OCI-LY3 (cell line): ENCODE measurements at regions not wholly inside any gene's neighbourhood (a gene's known extent, or its start where the extent isn't known, plus 50 kb on each side); places are given as distances from the start of the nearest gene placed in this dataset.
"Not testable (repeated sequence)": the region's sequence is repeated elsewhere in the genome, so short reads cannot be mapped to it uniquely, and the experiment has no call there.

Experiments
- EZH2phosphoT487 ChIP-seq: fragments of 200-600 bp; shearing (Covaris generic); IDR thresholded peaks from 2 replicates; pipeline ENCODE4 v1.6.1; 2018; ENCODE audit warnings: antibody characterized with exemption, mixed run types, low read depth
- TF ChIP-seq, protein P1 (sequence below): fragments of 200-600, 300-600 bp; sonication (generic); IDR thresholded peaks from 2 replicates; pipeline ENCODE4 v1.5.1; 2014; ENCODE audit warnings: antibody characterized with exemption, low read length, low read depth

DNA sequence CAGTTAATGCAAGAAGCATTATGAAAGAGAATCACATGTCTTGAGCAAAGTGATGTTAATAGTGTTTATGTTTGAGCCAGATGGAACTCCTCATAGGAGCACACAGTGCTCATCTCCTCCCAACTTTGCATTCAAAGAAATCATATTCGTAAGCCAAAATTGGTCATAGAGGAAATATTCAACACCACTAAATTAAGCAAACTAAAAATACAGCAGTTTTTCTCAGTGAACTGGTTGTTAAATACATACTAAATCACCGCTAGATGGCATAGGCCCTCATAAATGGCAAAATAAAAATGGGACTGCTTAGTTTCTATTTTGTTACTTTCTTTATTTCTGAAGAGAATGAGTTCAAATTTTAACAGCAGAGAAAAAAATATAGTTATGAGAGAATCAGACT is 114.3 kb downstream of the SYT15 start:
- TF ChIP-seq, protein P1, sequence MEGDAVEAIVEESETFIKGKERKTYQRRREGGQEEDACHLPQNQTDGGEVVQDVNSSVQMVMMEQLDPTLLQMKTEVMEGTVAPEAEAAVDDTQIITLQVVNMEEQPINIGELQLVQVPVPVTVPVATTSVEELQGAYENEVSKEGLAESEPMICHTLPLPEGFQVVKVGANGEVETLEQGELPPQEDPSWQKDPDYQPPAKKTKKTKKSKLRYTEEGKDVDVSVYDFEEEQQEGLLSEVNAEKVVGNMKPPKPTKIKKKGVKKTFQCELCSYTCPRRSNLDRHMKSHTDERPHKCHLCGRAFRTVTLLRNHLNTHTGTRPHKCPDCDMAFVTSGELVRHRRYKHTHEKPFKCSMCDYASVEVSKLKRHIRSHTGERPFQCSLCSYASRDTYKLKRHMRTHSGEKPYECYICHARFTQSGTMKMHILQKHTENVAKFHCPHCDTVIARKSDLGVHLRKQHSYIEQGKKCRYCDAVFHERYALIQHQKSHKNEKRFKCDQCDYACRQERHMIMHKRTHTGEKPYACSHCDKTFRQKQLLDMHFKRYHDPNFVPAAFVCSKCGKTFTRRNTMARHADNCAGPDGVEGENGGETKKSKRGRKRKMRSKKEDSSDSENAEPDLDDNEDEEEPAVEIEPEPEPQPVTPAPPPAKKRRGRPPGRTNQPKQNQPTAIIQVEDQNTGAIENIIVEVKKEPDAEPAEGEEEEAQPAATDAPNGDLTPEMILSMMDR, result not testable (repeated sequence)
- not testable (repeated sequence) for TF ChIP-seq EZH2phosphoT487
